ENCODE measurements at regions not wholly inside any gene's neighbourhood (a gene's known extent, or its start where the extent isn't known, plus 50 kb on each side); places are given as distances from the start of the nearest gene placed in this dataset.

DNA sequence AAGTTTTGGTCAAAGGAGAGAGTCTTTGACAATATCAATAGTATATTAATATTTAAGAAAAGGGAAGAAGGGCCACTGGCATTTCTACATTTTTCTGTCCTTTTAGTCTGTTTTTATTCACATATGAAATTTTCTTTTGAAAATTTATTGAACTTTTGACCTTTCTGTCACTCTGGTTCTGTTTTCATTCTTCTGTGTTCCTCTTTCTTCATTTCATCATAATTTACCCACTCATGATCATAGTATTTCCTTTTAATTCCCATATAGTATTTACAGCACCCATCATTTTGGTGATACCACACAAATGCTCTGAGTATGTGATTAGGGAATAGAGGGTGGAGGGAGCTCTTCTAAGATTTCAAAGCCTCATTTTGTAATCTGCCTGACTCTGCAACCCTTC lies 142.8 kb downstream of the GJA1 start:
- no peaks in the 10 kb centered on the region for H3K9me3 ChIP-seq (ENCODE audit: control insufficient read depth, low read length)
- H3K4me1 ChIP-seq (ENCODE audit: control insufficient read depth, insufficient read depth, low read length) = peaks cover 4% of the 10 kb centered on the region
- no peaks in the 10 kb centered on the region for H3K27me3 ChIP-seq (ENCODE audit: control insufficient read depth, insufficient read depth)
- DNase-seq (no peak), ATAC-seq (no peak)
- H3K4me3 ChIP-seq (ENCODE audit: low read length) = no peak overlapping the region
- H3K27ac ChIP-seq (ENCODE audit: low read length) = no peak overlapping the region
- intact Hi-C loops (cut with DNase I) = no loop called here

DNA sequence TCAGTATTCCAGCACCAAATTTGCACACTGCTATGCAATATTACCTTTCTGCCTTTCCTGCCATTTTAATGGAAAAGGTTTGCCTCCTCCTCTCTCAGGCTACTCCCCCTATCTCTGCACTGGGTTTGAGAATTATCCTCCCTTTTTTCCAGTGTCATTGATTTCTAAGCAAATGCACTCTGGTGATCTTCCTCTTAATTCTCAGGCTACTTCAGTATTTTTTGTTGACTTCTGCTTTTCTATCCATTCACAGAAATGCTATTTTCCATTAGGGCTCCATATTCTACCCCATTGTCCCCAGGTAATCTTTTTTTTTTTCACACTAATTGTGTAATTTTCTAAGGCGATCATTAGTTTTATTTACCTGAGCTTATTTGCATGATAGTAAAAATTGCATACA lies 144.0 kb downstream of the GJA1 start:
- Histone ChIP-seq H3K9me3 (ENCODE audit: control insufficient read depth, low read length) (no peaks in the 10 kb centered on the region), H3K27me3 (ENCODE audit: control insufficient read depth, insufficient read depth) (no peaks in the 10 kb centered on the region), H3K4me1 (ENCODE audit: control insufficient read depth, insufficient read depth, low read length) (no peaks in the 10 kb centered on the region), H3K27ac (ENCODE audit: low read length) (no peak overlapping the region), H3K4me3 (ENCODE audit: low read length) (no peak overlapping the region)
- DNase-seq (no peak), ATAC-seq (no peak)
- intact Hi-C loops (cut with DNase I) = no loop called here
- 94% methylated on average over 1 of the region's 1 CpG for WGBS

- DNase-seq (no peak), ATAC-seq (no peak)
- H3K9me3 ChIP-seq (ENCODE audit: control insufficient read depth, low read length) = no peaks in the 10 kb centered on the region
- no peaks in the 10 kb centered on the region for H3K27me3 ChIP-seq (ENCODE audit: control insufficient read depth, insufficient read depth)
- H3K27ac ChIP-seq (ENCODE audit: low read length) = no peak overlapping the region
- H3K4me1 ChIP-seq (ENCODE audit: control insufficient read depth, insufficient read depth, low read length) = no peaks in the 10 kb centered on the region
- no peak overlapping the region for H3K4me3 ChIP-seq (ENCODE audit: low read length)
- intact Hi-C loops (cut with DNase I) = no loop called here
- 63% methylated on average over 2 of the region's 2 CpGs for WGBS
Measured at GRCh38 chr6:121581327-121581726, 145.9 kb downstream of the GJA1 start.

- H3K27ac ChIP-seq (ENCODE audit: low read length) = no peak overlapping the region
- ATAC-seq (no peak), DNase-seq (no peak)
- no peaks in the 10 kb centered on the region for H3K4me1 ChIP-seq (ENCODE audit: control insufficient read depth, insufficient read depth, low read length)
- WGBS = 84% methylated on average over 3 of the region's 3 CpGs
- H3K4me3 ChIP-seq (ENCODE audit: low read length) = no peak overlapping the region
- intact Hi-C loops (cut with DNase I) = no loop called here
- no peaks in the 10 kb centered on the region for H3K27me3 ChIP-seq (ENCODE audit: control insufficient read depth, insufficient read depth)
- no peaks in the 10 kb centered on the region for H3K9me3 ChIP-seq (ENCODE audit: control insufficient read depth, low read length)
Measured at GRCh38 chr6:121582262-121582661, 146.8 kb downstream of the GJA1 start.

- Histone ChIP-seq H3K27ac (ENCODE audit: low read length) (no peak overlapping the region), H3K27me3 (ENCODE audit: control insufficient read depth, insufficient read depth) (no peaks in the 10 kb centered on the region), H3K9me3 (ENCODE audit: control insufficient read depth, low read length) (no peaks in the 10 kb centered on the region), H3K4me3 (ENCODE audit: low read length) (no peak overlapping the region), H3K4me1 (ENCODE audit: control insufficient read depth, insufficient read depth, low read length) (no peaks in the 10 kb centered on the region)
- 36% methylated on average over 4 of the region's 4 CpGs for WGBS
- no peak for DNase-seq
- ATAC-seq = peak; percentile 61 to 91
- intact Hi-C loops (cut with DNase I) = no loop called here
Measured at GRCh38 chr6:121584586-121585369, 149.3 kb downstream of the GJA1 start.

DNA sequence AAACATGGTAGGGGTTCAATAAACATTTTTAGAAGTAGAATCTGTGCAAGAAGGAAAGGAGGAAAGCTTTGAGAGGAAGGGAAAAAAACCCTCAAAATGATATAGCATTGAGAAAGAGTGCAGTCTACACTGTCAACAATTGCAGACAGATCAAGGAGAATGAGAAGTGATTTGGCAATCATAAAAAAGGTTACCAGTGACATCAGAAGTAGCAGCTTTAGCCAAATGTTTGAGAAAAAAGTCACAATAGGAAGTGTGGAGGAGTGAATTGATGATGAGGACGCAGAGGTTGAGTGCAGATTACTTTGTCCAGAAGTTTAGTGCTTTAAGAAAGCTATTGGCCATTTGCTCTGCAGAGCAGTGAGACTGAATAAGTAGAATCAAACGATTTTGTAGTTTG lies 155.0 kb downstream of the GJA1 start:
- no peak for DNase-seq
- Histone ChIP-seq H3K9me3 (ENCODE audit: control insufficient read depth, low read length) (no peaks in the 10 kb centered on the region), H3K27me3 (ENCODE audit: control insufficient read depth, insufficient read depth) (no peaks in the 10 kb centered on the region), H3K4me1 (ENCODE audit: control insufficient read depth, insufficient read depth, low read length) (no peaks in the 10 kb centered on the region), H3K4me3 (ENCODE audit: low read length) (no peak overlapping the region), H3K27ac (ENCODE audit: low read length) (no peak overlapping the region)
- ATAC-seq = no peak
- WGBS = 33% methylated on average over 2 of the region's 2 CpGs
- intact Hi-C loops (cut with DNase I) = no loop called here

DNA sequence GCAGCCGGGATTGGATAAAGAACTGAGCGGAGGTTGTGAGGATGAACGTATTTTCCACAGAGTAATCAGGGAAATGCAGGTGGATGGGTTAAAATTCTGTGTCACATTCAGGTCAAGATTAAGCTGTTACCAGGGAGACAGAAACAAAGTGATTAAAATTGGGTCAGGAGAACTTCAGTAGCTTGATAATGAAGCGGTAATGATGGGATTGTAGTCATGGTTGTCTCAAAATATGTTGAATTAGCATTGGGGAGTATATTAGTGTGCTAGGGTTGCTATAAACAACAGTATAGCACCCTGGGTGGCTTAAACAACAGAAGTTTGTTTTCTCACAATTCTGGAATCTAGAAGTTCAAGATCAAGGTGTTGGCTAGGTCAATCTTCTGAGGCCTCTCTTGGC lies 155.5 kb downstream of the GJA1 start:
- WGBS = 57% methylated on average over 4 of the region's 4 CpGs
- ATAC-seq = no peak

DNA sequence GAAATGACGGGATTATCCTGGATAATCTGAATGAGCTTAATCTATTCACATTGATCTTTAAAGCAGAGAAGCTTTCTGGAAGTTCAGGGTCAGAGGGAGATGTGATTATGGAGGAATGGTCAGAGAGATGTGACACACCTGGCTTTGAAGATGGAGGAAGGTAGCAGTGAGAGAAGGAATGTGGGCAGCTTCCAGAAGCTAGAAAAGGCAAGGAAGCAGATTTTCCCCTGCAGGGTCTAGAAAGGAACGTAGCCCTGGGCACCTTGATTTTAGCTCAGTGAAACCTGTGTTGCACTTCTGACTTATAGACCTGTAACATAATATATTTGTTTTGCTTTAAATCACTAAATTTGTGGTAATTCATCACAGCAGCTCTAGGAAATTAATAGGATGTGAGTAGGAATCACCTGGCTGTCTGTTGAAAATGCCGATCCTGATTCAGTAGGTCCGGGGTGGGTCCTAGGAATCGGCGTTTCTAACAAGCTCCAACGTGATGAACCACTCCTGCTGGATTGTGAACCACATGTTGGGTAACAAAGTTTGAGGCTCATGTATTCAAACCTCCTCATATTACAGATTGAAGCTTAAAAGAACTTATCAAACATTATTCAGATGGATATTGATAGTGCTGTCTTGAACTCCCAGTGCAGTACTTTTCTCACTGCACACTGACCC lies 157.0 kb downstream of the GJA1 start:
- DNase-seq (no peak), ATAC-seq (no peak)
- intact Hi-C loops (cut with DNase I) = no loop called here
- no peaks in the 10 kb centered on the region for H3K9me3 ChIP-seq (ENCODE audit: control insufficient read depth, low read length)
- 92% methylated on average over 7 of the region's 7 CpGs for WGBS
- H3K4me3 ChIP-seq (ENCODE audit: low read length) = no peak overlapping the region
- no peak overlapping the region for H3K27ac ChIP-seq (ENCODE audit: low read length)
- H3K4me1 ChIP-seq (ENCODE audit: control insufficient read depth, insufficient read depth, low read length) = no peaks in the 10 kb centered on the region
- H3K27me3 ChIP-seq (ENCODE audit: control insufficient read depth, insufficient read depth) = no peaks in the 10 kb centered on the region

More for the DNA sequence above, 155.5 kb downstream of the GJA1 start:
- no peaks in the 10 kb centered on the region for H3K9me3 ChIP-seq (ENCODE audit: control insufficient read depth, low read length)
- no peaks in the 10 kb centered on the region for H3K27me3 ChIP-seq (ENCODE audit: control insufficient read depth, insufficient read depth)
- no peak overlapping the region for H3K27ac ChIP-seq (ENCODE audit: low read length)
- DNase-seq = no peak
- no peaks in the 10 kb centered on the region for H3K4me1 ChIP-seq (ENCODE audit: control insufficient read depth, insufficient read depth, low read length)
- intact Hi-C loops (cut with DNase I) = no loop called here
- no peak overlapping the region for H3K4me3 ChIP-seq (ENCODE audit: low read length)

GRCh38 chr6:121593011-121593641 lies 157.7 kb downstream of the GJA1 start:
- intact Hi-C loops (cut with DNase I) = no loop called here
- Histone ChIP-seq H3K9me3 (ENCODE audit: control insufficient read depth, low read length) (no peaks in the 10 kb centered on the region), H3K4me3 (ENCODE audit: low read length) (no peak overlapping the region), H3K27ac (ENCODE audit: low read length) (no peak overlapping the region), H3K27me3 (ENCODE audit: control insufficient read depth, insufficient read depth) (no peaks in the 10 kb centered on the region), H3K4me1 (ENCODE audit: control insufficient read depth, insufficient read depth, low read length) (no peaks in the 10 kb centered on the region)
- WGBS = 64% methylated on average over 3 of the region's 3 CpGs
- ATAC-seq (no peak), DNase-seq (no peak)

DNA sequence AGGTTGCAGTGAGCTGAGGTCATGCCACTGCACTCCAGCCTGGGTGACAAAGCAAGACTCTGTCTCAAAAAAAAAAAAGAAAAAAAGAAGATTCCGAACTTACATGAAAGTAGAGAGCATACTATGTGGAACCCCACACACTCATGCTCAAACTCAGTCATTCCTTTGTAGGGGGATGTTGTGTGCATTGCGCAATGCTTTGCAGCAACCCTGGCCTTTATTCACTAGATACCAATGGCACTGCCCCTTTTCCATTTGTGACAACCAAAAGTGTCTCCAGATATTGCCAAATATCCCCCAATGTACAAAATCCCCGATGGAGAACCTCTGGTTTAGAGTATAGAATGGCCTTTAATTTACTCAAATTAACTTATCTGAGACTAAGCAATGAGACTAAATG lies 158.6 kb downstream of the GJA1 start:
- Histone ChIP-seq H3K4me1 (ENCODE audit: control insufficient read depth, insufficient read depth, low read length) (no peaks in the 10 kb centered on the region), H3K4me3 (ENCODE audit: low read length) (no peak overlapping the region), H3K9me3 (ENCODE audit: control insufficient read depth, low read length) (no peaks in the 10 kb centered on the region), H3K27ac (ENCODE audit: low read length) (no peak overlapping the region), H3K27me3 (ENCODE audit: control insufficient read depth, insufficient read depth) (no peaks in the 10 kb centered on the region)
- intact Hi-C loops (cut with DNase I) = no loop called here
- WGBS = 90% methylated on average over 3 of the region's 3 CpGs
- DNase-seq (no peak), ATAC-seq (no peak)

- Histone ChIP-seq H3K27ac (ENCODE audit: low read length) (no peak overlapping the region), H3K9me3 (ENCODE audit: control insufficient read depth, low read length) (no peaks in the 10 kb centered on the region), H3K4me3 (ENCODE audit: low read length) (no peak overlapping the region), H3K4me1 (ENCODE audit: control insufficient read depth, insufficient read depth, low read length) (no peaks in the 10 kb centered on the region), H3K27me3 (ENCODE audit: control insufficient read depth, insufficient read depth) (no peaks in the 10 kb centered on the region)
- DNase-seq (no peak), ATAC-seq (no peak)
- WGBS = 85% methylated on average over 1 of the region's 1 CpG
- intact Hi-C loops (cut with DNase I) = no loop called here
Measured at GRCh38 chr6:121595646-121596045, 160.2 kb downstream of the GJA1 start.

All from right cardiac atrium (tissue), 5 donors.